RCC 7860 (cell line): ENCODE measurements at regions not wholly inside any gene's neighbourhood (a gene's known extent, or its start where the extent isn't known, plus 50 kb on each side); places are given as distances from the start of the nearest gene placed in this dataset.

Experiments used
- DNase-seq: peaks from one replicate; pipeline ENCODE4 v3.0.0-alpha.2; 2015; ENCODE audit warnings: low spot score
- FAIRE-seq: peaks from 2 replicates; lab custom pipeline; 2012; peaks lifted over from hg19 to GRCh38; lab: Jason Lieb, UNC

DNA sequence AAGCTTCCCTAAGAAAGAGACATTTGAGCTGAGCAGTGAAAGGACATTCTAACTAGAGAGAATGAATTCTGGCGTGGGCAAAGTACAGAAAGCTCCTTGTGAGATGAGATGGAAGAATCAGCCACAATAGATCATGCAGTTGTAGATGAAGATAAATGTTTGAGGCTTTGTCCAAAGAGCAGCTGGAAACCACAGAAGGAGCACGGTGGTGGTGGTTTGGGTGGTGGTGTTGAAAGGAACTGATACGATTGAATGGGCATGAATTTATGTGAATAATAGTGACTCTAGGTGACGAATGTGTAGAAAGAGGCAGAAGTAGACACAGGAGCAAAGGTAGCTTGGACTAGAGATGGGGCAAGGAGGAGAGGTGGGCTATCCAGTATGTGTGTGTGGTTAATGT, 260.5 kb upstream of the TMTC1 start:
- FAIRE-seq: peak; percentile 2
- peak; percentile 58 for DNase-seq

DNA sequence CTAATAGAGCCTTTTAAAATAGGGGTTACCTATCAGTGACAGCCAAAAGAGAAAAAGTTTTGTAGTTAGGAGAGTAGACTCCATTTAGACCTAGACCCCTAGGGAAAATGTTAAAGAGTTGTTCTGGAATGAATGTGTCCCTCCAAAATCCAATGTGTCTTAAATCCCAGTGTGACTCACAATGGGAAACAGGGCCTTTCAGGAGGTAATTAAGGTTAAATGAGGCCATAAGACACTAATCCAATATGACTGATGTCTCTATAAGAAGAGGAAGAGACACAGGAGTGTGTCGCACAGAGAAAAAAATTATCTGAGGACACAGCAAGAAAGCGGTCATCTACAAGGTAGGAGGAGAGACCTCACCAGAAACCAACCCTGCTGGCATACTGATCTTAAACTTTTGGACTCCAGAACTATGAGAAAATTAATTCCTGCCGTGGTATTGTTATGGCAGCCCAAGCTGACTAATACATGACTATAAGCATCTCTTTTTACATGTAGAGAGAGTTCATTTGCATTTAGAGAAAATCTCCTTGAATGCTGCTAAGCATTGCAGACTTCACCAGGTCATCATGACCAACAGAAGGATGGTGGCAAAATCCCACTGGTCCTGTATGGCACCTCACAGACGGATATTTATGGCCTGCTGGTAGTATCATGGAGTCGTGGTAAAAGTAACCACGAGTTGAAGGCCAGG, 259.6 kb upstream of the TMTC1 start:
- DNase-seq (no peak), FAIRE-seq (no peak)

DNA sequence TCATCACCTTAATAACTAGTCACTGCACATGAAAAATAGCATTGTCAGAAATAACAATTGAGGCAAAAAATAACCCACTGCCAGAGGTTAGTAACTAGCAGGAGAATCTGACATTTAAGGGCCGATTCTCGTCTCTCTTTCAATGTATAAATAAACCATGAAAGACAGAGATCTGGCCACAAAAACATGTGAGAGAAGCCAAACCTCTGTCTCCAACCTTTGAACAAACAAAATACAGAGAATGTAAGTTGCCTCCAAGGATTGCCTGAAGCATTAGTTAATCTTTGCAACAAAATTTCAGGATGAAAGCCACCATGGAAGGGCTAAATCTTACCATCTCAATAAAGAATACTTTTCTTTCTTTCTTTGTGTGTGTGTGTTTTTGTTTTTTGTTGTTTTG, 257.4 kb upstream of the TMTC1 start:
- DNase-seq (no peak), FAIRE-seq (no peak)

DNA sequence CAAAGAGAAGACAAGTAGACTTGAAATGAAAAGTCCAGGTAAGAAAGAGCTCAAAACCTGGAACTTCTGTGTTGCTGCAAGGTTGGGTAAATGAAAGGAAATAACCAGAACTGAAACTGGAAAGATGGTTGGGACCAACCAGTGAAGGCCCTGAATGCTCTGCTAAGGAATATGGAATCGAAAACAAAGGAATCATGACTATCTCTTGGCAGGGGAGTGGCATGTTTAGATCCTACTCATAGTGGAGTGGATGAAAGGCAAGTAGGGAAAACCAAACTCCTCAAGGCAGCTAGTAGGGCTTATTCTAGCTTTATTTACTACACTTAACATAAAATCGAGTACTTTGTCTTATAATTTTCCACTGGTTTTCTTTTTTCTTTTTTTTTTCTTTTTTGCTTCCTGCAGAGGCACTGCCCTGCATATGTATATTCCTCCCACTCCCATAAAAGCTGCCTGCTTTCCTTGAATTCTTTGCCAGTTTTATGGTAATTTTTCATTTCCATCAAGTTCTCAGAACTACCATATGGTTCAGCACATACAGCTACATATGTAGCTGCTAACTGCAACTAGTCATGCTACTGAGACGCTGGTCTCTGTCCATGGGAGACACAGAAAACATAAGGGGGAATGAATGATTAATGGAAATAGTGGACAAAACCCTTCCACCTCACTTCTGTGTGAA, 247.1 kb upstream of the TMTC1 start:
- DNase-seq (no peak), FAIRE-seq (no peak)

DNA sequence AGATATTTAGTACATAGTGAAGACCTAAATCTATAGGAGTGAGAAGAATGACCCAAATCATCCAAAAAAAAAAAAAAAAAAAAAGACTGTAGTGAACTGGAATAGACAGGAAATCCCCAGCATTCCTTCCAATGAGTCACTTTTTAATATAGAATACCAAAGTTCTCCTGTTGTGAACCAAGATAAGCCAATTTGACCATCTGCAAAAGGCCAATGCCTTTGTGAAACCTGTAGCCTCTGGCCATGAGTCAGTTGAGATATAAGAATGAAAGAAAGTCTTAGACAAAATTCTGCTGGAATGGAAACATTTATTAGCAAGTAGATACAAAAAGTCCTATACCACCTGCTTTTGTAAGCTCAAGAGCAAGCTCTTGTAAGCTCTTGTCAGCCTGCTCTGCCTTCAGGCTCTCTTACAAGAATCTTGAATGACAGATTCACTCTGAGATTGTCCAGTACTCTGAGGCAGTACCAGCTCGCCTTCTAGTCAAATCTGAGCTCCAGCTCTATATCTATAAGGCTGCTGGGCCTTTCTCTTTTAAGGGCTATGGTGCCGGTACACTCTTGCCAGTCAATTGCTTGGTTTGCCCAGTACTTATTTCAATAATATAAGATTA, 243.0 kb upstream of the TMTC1 start:
- peak; percentile 67 for DNase-seq
- peak; percentile 73 for FAIRE-seq

DNA sequence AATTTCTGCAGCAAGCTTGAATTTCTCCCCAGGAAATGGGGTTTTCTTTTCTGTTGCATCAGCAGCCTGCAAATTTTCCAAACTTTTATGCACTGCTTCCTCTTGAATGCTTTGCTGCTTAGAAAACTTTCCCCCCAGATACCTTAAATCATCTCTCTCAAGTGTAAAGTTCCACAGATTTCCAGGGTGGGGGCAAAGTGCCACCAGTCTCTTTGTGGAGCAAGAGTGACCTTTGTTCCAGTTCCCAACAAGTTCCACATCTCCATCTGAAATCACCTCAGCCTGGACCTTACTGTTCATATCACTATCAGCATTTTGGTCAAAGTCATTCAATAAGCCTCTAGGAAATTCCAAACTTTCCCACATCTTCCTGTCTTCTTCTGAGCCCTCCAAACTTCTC, 241.6 kb upstream of the TMTC1 start:
- FAIRE-seq: no peak
- no peak for DNase-seq

DNA sequence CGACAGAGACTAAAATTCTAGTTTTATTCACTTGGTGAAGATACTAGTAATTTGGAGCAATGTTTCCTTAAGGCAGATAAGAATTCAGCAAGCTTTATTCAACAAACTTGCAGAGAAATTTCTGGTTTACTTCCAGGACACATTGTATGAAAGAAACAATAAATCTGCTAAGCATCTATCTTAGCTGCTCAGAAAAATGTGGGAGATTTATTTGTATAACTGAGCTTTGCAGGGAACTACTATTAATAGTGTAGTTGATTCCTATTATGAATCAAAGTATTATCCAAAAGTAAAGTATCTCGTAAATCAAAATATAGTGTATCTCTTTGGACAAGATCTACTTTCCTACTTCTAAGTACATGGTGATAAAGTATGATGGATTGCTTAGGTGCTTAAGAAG, 239.4 kb upstream of the TMTC1 start:
- DNase-seq: no peak
- no peak for FAIRE-seq

DNA sequence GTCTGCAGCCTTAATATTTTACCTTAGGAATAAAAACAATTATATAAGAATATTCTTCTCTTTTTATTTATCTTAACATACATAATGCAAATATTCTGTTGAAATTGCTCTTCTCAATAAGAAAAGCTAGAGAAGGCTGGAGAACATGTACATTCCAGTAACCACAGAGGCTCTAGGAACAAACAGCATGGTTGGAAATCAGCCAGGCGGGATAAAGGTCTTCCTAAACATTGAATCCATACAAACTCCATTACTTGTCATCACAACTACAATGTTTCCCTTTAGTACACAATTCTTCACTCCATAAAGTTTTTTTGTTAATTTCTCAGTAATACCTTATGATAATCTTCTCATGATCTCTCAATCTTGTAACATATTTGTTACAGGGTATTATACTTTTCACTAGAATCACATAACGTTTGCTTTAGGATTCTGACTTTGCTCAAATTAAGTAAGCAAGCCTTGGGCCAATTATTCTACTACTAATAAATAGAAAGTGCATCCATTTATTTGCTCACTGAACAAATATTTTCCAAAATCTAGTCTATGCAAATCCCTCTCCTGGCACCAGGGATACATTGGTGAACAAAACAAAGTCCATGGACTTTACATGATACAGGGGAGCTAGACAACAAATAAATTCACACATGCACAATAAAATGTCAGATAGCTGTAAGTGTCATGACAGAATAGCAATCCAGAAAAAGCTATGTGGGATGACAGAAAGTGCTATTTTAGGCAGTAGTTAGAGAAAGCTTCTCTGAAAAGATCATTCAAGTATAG, 237.5 kb upstream of the TMTC1 start:
- DNase-seq: no peak
- FAIRE-seq: no peak

DNA sequence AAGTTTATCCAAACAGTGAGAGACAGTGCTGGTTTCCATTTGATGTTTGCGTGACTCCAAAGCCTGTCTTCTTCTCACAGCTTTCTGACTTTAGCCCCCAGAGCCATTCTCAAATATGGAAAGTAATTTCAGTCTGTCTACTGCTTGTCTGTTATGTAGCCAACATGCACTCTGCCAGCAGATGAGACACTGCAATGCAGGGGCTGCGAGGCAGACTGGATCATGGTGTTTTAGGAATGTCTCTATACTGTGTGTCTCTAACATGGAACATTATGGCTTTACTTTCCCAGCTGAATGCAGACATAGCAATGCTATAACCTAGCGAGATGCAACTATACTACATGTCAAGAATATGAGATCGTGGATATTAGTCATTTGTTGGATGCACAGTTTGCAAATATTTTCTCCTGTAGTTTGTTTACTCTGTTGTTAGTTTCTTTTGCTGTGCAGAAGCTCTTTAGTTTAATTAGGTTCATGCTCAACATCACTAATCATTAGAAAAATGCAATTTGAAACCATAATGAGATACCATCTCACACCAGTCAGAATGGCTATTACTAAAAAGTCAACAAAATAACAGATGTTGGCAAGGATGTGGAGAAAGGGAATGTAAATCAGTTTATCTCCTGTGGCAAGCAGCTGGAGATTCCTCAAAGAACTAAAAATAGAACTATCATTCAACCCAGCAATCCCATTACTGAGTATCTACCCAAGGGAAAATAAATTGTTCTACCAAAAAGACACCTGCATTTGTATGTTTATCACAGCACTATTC, 235.8 kb upstream of the TMTC1 start:
- no peak for FAIRE-seq
- DNase-seq: no peak

DNA sequence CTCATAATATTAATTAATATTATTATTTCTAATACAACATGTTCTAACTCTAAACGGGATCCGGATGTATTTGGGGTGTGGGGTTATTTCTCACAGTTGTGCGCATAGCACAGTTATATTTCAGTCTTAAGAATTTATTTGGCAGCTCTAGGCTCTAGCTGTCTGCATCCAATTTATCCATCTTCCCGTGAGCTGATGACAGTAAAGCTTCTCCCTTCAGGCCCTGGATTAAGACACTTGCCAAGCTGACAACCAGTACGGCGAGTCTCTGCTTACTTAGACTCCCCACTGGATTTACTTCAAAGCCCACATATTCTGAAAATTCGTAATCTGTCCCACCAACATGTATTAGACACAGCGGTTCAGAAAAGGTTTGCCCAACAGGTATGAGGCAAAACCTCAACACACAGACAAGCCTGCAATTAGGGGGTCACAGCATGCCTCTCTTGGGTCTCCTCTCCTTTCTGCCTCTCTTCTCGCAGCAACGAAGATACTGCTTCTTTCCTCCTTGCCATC, 232.9 kb upstream of the TMTC1 start:
- FAIRE-seq (no peak), DNase-seq (no peak)

DNA sequence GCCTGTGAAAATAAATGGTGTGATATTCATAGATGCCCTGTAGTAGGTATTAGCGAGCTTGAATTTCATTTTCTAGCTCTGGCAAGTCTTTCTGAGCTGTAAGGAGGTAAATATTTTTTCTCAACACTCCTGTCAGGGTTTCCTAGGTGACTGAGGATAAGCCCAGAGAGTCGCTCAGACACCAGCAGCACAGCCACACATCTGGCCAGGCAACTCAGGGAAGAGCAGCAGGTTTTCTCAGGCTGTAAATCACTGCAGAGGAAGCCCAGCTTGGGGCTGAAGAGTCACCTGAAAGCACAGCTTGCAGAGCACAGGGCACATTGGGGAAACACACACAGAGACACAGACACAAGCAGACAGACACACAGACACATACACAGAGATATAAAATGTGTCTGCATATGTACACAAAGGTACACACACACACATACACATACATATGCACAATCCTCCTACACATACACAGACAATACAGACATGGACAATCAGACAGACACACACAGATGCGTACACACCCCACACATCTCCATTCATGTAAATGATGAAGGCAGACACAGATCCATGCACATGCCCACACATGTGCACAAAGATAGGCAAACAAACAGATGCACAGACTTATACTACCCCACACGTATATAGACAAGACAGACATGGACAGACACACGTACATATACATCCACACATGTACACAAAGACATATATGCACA, 232.0 kb upstream of the TMTC1 start:
- FAIRE-seq (no peak), DNase-seq (no peak)

DNA sequence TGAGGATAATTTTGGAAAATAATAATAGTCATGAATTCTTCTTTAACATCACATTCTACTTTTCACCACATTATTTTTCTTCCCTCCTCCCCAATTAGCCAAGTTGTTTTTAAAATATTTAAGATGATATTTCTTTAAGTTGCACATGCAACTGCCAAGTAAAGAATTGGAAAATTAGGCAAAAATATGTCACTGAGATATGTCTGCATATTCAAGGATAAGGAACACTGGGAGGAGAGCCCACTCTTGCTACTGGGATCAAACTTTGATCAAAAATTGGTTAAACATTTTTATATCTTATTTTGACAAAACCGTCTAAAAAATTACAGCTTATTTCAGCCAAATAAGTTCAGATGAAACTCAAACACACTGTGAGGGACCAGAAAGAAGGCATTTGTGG, 231.2 kb upstream of the TMTC1 start:
- no peak for FAIRE-seq
- no peak for DNase-seq

DNA sequence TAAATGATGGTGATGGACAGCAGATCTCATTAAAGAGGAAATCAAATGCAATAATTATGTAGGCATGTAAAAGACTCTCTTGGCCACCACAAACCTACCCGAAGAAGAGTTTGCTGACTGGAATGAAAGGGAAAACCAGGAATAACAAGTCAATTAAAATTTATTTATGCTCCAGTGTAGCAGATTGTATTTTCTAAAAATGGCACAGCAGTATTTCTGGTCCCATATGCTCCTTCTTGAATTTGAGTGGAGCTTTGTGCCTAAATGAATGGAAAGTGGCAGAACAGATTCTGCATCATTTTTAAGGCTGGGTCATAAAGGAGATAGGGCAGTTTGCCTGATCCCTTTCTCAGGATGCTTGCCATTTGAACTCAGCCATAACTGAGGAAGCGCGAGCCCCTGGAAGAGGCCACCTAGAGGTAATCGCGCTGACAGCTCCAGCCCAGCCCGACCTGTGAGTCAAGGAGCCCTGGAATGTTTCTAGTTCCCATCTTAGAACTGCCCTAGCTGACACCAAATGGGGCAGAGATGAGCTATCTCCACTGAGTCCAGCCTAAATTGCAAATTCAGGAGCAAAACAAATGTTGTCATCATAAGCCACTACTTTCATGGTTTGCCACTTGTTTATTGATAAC, 229.2 kb upstream of the TMTC1 start:
- DNase-seq (no peak), FAIRE-seq (no peak)

DNA sequence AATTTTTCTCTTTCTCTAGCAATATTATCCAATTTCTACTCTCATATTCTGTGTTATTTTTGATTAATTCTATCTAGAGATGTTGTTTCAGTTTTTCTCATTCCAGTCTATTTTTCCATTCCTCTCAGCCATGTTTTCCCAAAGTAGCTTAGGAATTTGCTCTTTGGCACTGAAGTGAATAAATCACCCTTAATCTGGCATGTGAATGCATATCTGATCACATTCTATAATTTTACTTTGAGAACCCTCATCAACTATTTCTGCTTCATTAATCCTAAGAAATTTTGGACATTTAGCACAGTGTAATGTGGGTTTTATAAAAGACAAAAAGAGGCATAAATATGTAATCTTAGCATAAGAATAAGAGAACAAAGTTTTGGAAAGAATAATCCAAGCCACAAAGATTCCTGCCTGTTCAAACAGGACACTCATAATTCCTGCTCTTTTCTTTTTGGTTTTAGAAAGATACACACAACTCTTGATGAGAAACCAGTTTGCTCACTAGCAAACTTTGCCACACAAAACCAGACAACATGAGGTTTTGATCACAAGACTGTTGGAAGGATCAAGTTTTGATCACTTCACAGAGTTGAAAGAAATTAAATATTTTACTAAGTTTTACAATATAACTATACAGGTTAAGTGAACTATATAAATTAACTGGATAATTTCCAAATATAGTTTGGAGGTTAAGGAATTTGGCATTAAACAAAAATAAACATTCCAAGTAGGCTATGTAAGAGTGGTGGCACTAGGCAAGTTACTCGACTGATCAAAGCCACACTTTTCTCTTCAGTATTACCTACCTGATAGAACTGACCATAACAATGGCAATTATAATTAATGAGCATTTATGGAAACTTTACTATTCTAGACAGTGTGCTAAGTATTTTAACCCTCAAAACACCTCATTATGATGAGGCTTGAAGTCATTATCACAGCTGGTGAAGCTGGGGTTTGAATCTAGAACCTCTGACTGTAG, 226.6 kb upstream of the TMTC1 start:
- DNase-seq (no peak), FAIRE-seq (no peak)

DNA sequence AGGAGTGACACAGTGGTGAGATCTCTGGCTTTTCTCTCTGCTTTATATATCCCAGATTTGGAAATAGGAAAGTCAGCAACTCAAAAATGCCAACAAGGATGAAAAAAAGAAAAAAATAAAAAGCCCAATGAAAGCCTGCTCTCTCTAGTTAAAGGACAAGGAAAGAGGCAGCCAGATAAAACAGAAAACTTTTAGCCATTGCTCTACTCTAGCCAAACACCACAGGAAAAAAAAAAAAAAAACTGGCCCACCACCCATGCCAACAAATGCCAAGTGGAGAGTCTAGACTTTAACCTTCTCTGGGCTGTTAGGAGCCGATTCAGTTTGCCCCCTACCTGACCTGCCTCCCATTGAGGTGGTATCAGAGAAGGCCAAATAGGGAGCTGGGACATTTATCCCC, 222.3 kb upstream of the TMTC1 start:
- FAIRE-seq: no peak
- DNase-seq: no peak

DNA sequence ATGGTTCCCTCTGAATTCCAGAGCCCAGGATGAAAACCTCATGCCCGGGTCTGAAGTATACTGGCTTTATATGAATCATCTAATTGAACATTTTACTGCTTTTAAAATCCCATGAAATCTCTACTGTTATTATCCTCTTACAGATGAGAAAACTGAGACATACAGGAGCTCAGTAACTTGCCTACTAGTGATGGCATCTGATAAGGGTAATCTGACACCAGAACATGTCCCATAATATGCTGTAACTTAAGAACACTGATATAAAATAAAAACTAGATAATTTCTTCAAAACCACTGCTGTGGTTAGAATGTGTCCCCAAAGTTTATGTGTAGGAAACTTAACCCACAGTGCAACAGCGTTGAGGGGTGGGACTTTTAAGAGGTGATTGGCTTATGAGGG, 219.6 kb upstream of the TMTC1 start:
- FAIRE-seq (no peak), DNase-seq (no peak)

DNA sequence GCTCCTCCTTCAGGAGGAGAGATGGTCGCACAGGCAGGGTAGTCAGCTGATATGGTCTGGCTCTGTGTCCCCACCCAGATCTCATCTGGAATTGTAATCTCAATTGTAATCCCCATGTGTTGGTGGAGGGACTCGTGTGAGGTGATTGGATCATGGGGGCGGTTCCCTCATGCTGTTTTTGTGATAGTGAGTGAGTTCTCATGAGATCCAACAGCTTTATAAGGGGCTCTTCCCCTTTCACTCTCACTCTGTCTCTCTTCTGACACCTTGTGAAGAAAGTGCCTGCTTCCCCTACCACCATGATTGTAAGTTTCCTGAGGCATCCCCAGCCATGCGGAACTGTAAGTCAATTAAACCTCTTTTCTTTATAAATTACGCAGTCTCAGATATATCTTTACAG, 218.9 kb upstream of the TMTC1 start:
- no peak for FAIRE-seq
- no peak for DNase-seq

DNA sequence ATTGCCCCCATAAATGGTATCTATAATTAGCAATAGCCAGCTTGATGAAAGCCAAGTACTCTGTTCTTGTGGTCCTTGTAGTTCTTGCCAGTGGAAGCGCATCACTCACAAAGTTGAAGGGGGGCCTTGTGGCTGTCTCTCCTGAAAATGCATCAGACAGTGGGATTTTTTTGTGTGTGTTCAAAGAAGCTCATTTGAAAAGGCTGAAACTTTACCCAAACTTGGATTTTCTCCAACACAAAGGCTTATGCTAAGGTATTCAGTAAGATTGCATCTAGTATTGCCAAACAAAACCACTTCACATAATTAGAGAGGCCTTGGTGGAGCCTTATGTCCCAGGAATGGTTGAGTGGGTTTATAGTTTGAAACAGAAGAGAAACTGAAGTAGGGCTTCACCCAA, 216.7 kb upstream of the TMTC1 start:
- no peak for DNase-seq

More for the DNA sequence above, 216.7 kb upstream of the TMTC1 start:
- FAIRE-seq: no peak
